Gastrocnemius medialis (tissue), 4 donors: ENCODE measurements at regions not wholly inside any gene's neighbourhood (a gene's known extent, or its start where the extent isn't known, plus 50 kb on each side); places are given as distances from the start of the nearest gene placed in this dataset.

Experiments used
- POLR2A ChIP-seq, 2 donors: fragments of 450-650 bp; IDR thresholded peaks; one replicate each; pipeline ENCODE4 v1.6.1; 2017; ENCODE audit warnings: antibody characterized with exemption in 2 of 2, mild to moderate bottlenecking in 2 of 2, moderate library complexity in 2 of 2
- TF ChIP-seq, protein P1 (sequence below), 5 experiments: fragments of 450-650 bp in 3 of 5; fragments of 200-600 bp in 2 of 5; sonication (generic) in 2 of 5; IDR thresholded peaks in 4 of 5; conservative IDR thresholded peaks in 1 of 5; 1 replicate in 4 of 5; 2 replicates in 1 of 5; pipeline ENCODE4 v1.5.1; 2016 to 2019; ENCODE audit warnings: antibody characterized with exemption in 5 of 5, mild to moderate bottlenecking in 3 of 5, moderate library complexity in 3 of 5

DNA sequence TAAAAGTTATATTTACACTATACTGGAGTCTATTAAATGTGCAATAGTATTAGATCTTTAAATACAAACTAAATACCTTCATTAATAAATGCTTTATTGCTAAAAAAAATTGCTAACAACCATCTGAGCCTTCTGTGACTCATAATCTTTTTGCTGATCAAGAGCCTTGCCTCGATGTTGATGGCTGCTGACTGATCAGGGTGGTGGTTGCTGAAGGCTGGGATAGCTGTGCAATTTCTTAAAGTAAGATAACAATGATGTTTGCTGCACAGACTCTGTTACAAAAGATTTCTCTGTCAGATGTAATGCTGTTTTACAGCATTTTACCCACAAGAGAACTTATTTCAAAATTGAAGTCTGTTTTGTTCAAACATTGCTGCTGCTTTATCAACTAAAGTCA is 421.4 kb upstream of the CYRIA start:
- TF ChIP-seq, protein P1, sequence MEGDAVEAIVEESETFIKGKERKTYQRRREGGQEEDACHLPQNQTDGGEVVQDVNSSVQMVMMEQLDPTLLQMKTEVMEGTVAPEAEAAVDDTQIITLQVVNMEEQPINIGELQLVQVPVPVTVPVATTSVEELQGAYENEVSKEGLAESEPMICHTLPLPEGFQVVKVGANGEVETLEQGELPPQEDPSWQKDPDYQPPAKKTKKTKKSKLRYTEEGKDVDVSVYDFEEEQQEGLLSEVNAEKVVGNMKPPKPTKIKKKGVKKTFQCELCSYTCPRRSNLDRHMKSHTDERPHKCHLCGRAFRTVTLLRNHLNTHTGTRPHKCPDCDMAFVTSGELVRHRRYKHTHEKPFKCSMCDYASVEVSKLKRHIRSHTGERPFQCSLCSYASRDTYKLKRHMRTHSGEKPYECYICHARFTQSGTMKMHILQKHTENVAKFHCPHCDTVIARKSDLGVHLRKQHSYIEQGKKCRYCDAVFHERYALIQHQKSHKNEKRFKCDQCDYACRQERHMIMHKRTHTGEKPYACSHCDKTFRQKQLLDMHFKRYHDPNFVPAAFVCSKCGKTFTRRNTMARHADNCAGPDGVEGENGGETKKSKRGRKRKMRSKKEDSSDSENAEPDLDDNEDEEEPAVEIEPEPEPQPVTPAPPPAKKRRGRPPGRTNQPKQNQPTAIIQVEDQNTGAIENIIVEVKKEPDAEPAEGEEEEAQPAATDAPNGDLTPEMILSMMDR (IDR thresholded peaks at IDR 0.05 in 4 of 5, conservative IDR thresholded peaks at IDR 0.05 in 1 of 5) = no peak
- no peak for TF ChIP-seq POLR2A (IDR thresholded peaks at IDR 0.05)
